Chondrocyte (in vitro differentiated cells): ENCODE measurements at regions not wholly inside any gene's neighbourhood (a gene's known extent, or its start where the extent isn't known, plus 50 kb on each side); places are given as distances from the start of the nearest gene placed in this dataset.

ENCODE experiments used
- DNase-seq: peaks from one replicate; pipeline ENCODE4 v3.0.0; 2021; ENCODE audit warnings: mixed read lengths, low spot score
- H3K27ac Mint-ChIP-seq: one replicate; pipeline ENCODE4 v1.8.0; 2021; ENCODE audit warnings: mild to moderate bottlenecking, moderate library complexity, mixed read lengths; ENCODE audit not compliant: unreplicated experiment
- H3K27me3 Mint-ChIP-seq: 2 replicates; pipeline ENCODE4 v1.8.0; 2021; ENCODE audit warnings: low read depth, mixed read lengths
- H3K36me3 Mint-ChIP-seq: 2 replicates; pipeline ENCODE4 v1.8.0; 2021; ENCODE audit warnings: low read depth, mixed read lengths
- H3K4me1 Mint-ChIP-seq: 2 replicates; pipeline ENCODE4 v1.8.0; 2021; ENCODE audit warnings: low read depth, mild to moderate bottlenecking, mixed read lengths
- H3K4me3 Mint-ChIP-seq: one replicate; pipeline ENCODE4 v1.8.0; 2021; ENCODE audit warnings: mild to moderate bottlenecking, moderate library complexity, mixed read lengths; ENCODE audit not compliant: unreplicated experiment
- H3K9me3 Mint-ChIP-seq: 2 replicates; pipeline ENCODE4 v1.8.0; 2021; ENCODE audit warnings: low read depth, mixed read lengths
- TF ChIP-seq, protein P1 (sequence below): fragments of 200-600 bp; sonication (generic); IDR thresholded peaks from 2 replicates; pipeline ENCODE4 v1.5.0; 2021; ENCODE audit warnings: antibody characterized with exemption, mild to moderate bottlenecking, moderate library complexity

GRCh38 chr5:142221091-142221860 lies 103.5 kb downstream of the SPRY4 start:
- DNase-seq = no peak
- Mint-ChIP-seq H3K27me3 (peaks cover 30% of the 10 kb centered on the region), H3K9me3 (no peaks in the 10 kb centered on the region), H3K4me1 (peaks cover 7% of the 10 kb centered on the region), H3K36me3 (no peaks in the 10 kb centered on the region), H3K4me3 (no peak overlapping the region), H3K27ac (no peak overlapping the region)
- TF ChIP-seq, protein P1, sequence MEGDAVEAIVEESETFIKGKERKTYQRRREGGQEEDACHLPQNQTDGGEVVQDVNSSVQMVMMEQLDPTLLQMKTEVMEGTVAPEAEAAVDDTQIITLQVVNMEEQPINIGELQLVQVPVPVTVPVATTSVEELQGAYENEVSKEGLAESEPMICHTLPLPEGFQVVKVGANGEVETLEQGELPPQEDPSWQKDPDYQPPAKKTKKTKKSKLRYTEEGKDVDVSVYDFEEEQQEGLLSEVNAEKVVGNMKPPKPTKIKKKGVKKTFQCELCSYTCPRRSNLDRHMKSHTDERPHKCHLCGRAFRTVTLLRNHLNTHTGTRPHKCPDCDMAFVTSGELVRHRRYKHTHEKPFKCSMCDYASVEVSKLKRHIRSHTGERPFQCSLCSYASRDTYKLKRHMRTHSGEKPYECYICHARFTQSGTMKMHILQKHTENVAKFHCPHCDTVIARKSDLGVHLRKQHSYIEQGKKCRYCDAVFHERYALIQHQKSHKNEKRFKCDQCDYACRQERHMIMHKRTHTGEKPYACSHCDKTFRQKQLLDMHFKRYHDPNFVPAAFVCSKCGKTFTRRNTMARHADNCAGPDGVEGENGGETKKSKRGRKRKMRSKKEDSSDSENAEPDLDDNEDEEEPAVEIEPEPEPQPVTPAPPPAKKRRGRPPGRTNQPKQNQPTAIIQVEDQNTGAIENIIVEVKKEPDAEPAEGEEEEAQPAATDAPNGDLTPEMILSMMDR = no peak

DNA sequence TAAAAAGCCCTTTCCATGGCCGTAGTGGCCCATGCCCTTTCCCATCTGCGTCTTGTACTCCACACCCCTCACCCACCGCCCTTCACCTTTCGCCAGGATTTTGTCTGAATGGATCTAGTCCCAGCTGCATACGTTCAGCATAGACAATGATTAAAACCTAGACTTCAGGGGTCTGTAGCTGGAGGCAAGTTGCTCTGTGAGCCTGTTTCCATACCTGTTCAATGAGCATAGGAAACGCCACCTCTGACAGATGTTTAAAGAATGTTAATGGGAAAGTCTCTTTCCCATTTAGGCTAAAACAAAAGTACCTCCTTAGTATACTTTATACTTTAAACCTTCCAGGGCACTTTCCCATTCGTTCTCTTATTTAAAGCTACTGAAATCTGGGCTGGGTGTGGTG lies 105.7 kb downstream of the SPRY4 start:
- no peak overlapping the region for H3K27ac Mint-ChIP-seq
- DNase-seq = no peak

DNA sequence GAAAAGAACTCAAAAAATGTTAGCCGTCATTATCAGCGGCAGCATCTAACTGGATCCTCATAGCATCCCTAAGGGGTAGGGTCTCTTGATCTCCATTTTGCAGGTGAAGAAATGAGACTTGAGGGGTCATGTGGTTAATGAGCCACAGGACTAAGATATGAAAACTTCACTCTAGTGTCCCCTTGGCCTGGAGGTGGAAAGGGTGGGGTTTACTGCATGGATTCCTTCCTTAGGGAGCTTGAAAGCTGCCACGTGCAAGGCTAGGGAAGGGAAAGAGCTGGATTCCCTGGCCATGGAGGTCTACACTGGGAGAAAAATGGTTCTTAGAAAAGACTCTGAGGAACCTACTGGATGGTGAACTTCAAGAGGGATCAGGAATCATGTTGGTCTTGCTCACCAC lies 107.9 kb downstream of the SPRY4 start:
- Mint-ChIP-seq H3K27ac (no peak overlapping the region), H3K27me3 (peaks cover 28% of the 10 kb centered on the region), H3K4me1 (peaks cover 14% of the 10 kb centered on the region), H3K4me3 (no peak overlapping the region), H3K36me3 (no peaks in the 10 kb centered on the region), H3K9me3 (no peaks in the 10 kb centered on the region)
- no peak for DNase-seq
- TF ChIP-seq, protein P1 = no peak

More for the DNA sequence above, 105.7 kb downstream of the SPRY4 start:
- TF ChIP-seq, protein P1 = no peak
- Mint-ChIP-seq H3K4me1 (peaks cover 14% of the 10 kb centered on the region), H3K4me3 (no peak overlapping the region), H3K9me3 (no peaks in the 10 kb centered on the region), H3K27me3 (peaks cover 26% of the 10 kb centered on the region), H3K36me3 (no peaks in the 10 kb centered on the region)

GRCh38 chr5:142215915-142216681 lies 107.5 kb downstream of the NDFIP1 start:
- Mint-ChIP-seq H3K27ac (peak overlapping the region; percentile 87), H3K27me3 (peaks cover 23% of the 10 kb centered on the region)

GRCh38 chr5:142213077-142213476 lies 104.5 kb downstream of the NDFIP1 start:
- Mint-ChIP-seq H3K27ac (no peak overlapping the region), H3K4me3 (no peak overlapping the region), H3K27me3 (peaks cover 27% of the 10 kb centered on the region), H3K36me3 (no peaks in the 10 kb centered on the region), H3K9me3 (no peaks in the 10 kb centered on the region), H3K4me1 (peaks cover 12% of the 10 kb centered on the region)
- DNase-seq = no peak
- TF ChIP-seq, protein P1 = no peak

More at GRCh38 chr5:142215915-142216681, 107.5 kb downstream of the NDFIP1 start:
- TF ChIP-seq, protein P1 = peak; percentile 37
- H3K4me1 Mint-ChIP-seq = peaks cover 14% of the 10 kb centered on the region
- no peaks in the 10 kb centered on the region for H3K36me3 Mint-ChIP-seq
- H3K4me3 Mint-ChIP-seq = peak overlapping the region; percentile 57
- H3K9me3 Mint-ChIP-seq = no peaks in the 10 kb centered on the region
- DNase-seq = no peak
